ENCODE measurements at regions not wholly inside any gene's neighbourhood (a gene's known extent, or its start where the extent isn't known, plus 50 kb on each side); places are given as distances from the start of the nearest gene placed in this dataset.

DNA sequence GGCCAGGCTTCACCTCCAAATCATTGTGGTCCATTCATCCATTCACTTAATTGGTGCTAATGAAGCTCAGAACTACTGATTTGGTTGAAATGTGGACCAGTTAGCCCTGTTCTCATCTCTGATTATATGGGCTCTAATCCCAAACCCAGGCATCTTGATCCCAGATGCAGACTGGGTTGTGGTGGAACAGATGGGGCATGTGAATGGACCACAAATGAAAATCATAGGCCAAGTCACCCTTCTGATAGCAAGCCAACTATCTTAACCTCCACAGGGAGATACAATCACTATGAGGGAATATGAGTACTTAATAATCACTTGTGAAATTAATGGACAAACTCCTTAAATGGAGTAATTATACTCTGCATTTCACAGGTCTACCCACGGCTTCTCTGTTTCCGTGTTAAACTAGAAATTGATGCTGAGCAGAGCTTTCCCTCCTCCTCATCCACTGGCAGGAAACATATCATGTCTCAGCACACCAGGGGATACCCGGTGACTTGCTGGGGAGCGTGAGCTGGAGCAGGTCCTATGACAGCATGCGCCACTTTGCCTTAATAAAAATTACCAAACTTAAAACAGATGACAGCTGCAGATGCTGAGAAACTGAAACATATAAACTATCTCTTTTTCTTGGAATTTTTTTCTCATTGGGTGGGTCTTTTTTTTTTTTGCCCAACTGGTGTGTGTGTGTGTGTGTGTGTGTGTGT is 108.8 kb upstream of the HEY2 start:
- TF ChIP-seq CTCF (conservative IDR thresholded peaks at IDR 0.05 in 1 of 2, IDR thresholded peaks at IDR 0.05 in 1 of 2; ENCODE audit: extremely low read depth in 1 of 2, insufficient read depth in 1 of 2, low read depth in 1 of 2, low read length in 2 of 2) (no peak), EZH2 (IDR thresholded peaks at IDR 0.05; ENCODE audit: borderline replicate concordance, low read length) (no peak)
